ENCODE measurements at regions not wholly inside any gene's neighbourhood (a gene's known extent, or its start where the extent isn't known, plus 50 kb on each side); places are given as distances from the start of the nearest gene placed in this dataset.

- TF ChIP-seq CTCF (IDR thresholded peaks at IDR 0.05) (no peak), POLR2A (IDR thresholded peaks at IDR 0.05) (no peak)
These were observed 72.7 kb upstream of the MAP4K4 start for GRCh38 chr2:101624706-101625332.
